Activated naive CD4-positive, alpha-beta T cell treated with anti-CD3 and anti-CD28 coated beads, Interleukin-2, amount 50 U/mL, for 72 hours (primary cell): ENCODE measurements at regions not wholly inside any gene's neighbourhood (a gene's known extent, or its start where the extent isn't known, plus 50 kb on each side); places are given as distances from the start of the nearest gene placed in this dataset.
"Not testable (repeated sequence)": the region's sequence is repeated elsewhere in the genome, so short reads cannot be mapped to it uniquely, and the experiment has no call there.

ENCODE experiments used
- ATAC-seq, 2 donors: fragments of 150-1000 bp; cut with Tn5 transposase; 2 replicates each; pipeline ENCODE4 v1.10.0; 2021; ENCODE audit warnings: mild to moderate bottlenecking in 2 of 2, moderate library complexity in 2 of 2
- DNase-seq, 2 donors: peaks; one replicate each; pipeline ENCODE4 v3.0.0; 2021 to 2022; ENCODE audit warnings: low spot score in 2 of 2
- H3K27ac Mint-ChIP-seq, 2 donors: one replicate each; pipeline ENCODE4 v1.8.0; 2022; ENCODE audit warnings: mild to moderate bottlenecking in 2 of 2, mixed read lengths in 2 of 2
- H3K36me3 Mint-ChIP-seq, 2 donors: one replicate each; pipeline ENCODE4 v1.8.0; 2022; ENCODE audit warnings: mixed read lengths in 2 of 2
- H3K9me3 Mint-ChIP-seq, 2 donors: one replicate each; pipeline ENCODE4 v1.8.0; 2022; ENCODE audit warnings: mixed read lengths in 2 of 2

DNA sequence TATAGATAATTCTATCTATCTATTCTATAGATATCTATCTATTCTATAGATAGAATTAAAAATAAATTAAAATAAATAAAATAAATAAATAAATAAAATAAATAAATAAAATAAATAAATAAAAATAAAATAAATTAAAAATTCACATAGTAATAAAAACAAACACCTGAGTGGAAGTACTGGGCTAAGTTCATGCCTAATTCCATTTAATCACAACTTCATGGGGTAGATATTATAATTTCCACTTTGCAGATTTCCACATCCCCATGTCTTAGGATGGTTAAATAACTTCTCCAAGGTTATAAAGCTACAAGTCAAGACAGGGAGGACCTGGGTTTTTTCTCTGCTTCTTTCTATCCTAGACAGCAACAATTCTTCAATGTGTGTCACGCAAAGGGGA is 261.4 kb upstream of the MEX3C start:
- Mint-ChIP-seq H3K36me3 (no peaks in the 10 kb centered on the region), H3K9me3 (no peaks in the 10 kb centered on the region), H3K27ac (no peak overlapping the region)
- no peak for DNase-seq
- ATAC-seq = no peak

DNA sequence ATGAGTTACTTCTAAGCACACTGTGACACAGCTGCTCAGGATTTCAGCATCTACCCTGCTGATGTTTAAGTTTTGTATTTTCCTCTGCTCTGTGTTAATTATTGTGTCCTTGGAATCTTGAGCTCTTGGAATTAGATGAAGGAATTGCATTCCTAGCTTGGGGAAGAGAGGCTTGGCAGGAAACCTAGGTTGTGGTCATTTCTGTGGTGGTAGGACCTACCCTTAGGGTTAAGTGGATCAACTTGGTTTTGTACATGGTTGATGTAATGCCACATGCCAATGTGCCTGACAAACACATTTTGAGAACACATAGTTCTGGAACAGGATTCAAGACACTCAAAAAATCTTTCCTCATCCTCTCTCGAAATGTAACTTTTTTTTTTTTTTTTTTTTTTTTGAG is 264.5 kb upstream of the MEX3C start:
- Mint-ChIP-seq H3K9me3 (no peaks in the 10 kb centered on the region), H3K27ac (no peak overlapping the region), H3K36me3 (no peaks in the 10 kb centered on the region)
- ATAC-seq (no peak), DNase-seq (no peak)

DNA sequence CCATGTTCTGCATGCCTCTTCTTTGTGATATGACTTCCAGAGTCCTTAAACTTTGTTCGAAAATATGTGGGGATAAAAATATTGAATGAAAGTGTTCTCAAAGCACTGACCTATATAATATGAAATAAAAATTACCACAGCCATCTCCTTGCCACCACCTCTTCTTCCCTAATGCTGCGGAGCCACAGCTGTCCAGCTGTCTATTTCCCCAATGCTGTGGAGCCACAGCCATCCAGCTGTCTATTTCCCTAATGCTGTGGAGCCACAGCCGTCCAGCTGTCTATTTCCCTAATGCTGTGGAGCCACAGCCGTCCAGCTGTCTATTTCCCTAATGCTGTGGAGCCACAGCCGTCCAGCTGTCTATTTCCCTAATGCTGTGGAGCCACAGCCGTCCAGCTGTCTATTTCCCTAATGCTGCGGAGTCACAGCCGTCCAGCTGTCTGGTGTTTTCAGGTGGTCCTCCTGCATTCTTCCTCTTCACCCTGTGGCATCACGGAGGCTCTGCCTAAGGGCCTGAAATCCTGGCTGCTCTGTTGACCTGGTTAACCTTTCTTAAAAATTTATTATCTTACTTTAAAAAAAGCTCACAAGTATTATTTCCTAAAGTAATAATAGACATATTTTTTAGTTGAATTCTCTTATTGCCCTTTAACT is 266.1 kb upstream of the MEX3C start:
- ATAC-seq = no peak
- DNase-seq = no peak
- no peaks in the 10 kb centered on the region for H3K36me3 Mint-ChIP-seq
- H3K9me3 Mint-ChIP-seq = no peaks in the 10 kb centered on the region
- H3K27ac Mint-ChIP-seq = no peak overlapping the region

DNA sequence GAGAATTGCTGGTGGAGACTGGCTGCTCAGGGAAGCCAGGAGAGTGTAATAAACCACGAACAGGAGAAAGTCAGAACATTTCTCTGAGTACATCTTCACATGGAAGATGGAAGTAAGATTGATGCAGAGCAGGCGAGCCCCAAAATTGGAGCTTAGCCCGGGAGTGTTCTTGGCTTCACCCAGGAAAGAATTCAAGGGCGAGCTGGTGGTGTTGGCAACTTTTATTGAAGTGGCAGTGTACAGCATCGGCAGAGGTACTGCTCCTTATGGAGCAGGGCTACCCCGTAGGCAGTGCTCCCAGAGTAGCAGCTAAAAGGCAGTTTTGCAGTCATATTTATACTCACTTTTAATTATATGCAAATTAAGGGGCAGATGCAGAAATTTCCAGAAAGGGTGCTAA is 281.4 kb upstream of the MEX3C start:
- no peak overlapping the region for H3K27ac Mint-ChIP-seq
- no peak for ATAC-seq
- H3K36me3 Mint-ChIP-seq = no peaks in the 10 kb centered on the region
- no peak for DNase-seq
- no peaks in the 10 kb centered on the region for H3K9me3 Mint-ChIP-seq

DNA sequence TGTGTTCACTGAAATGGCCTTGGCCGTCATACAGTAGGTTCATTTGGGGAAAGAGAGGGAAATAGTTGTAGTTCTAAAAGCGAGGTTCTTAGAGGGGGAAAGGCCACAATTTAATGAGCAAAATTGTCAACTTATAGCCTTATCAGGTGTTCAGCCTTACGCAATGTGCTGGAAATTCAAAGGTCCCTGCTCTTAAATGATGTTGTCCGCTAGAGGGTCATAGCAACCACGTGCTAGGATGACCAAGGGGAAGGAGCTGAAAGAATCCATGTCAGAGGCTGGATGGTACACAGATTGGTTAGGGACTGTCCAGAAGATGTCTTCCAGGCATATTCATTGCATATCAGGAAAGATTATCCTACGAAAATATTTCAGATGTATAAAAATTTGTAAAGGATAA is 282.3 kb upstream of the MEX3C start:
- ATAC-seq (no peak), DNase-seq (no peak)
- H3K36me3 Mint-ChIP-seq = no peaks in the 10 kb centered on the region
- no peak overlapping the region for H3K27ac Mint-ChIP-seq
- no peaks in the 10 kb centered on the region for H3K9me3 Mint-ChIP-seq

DNA sequence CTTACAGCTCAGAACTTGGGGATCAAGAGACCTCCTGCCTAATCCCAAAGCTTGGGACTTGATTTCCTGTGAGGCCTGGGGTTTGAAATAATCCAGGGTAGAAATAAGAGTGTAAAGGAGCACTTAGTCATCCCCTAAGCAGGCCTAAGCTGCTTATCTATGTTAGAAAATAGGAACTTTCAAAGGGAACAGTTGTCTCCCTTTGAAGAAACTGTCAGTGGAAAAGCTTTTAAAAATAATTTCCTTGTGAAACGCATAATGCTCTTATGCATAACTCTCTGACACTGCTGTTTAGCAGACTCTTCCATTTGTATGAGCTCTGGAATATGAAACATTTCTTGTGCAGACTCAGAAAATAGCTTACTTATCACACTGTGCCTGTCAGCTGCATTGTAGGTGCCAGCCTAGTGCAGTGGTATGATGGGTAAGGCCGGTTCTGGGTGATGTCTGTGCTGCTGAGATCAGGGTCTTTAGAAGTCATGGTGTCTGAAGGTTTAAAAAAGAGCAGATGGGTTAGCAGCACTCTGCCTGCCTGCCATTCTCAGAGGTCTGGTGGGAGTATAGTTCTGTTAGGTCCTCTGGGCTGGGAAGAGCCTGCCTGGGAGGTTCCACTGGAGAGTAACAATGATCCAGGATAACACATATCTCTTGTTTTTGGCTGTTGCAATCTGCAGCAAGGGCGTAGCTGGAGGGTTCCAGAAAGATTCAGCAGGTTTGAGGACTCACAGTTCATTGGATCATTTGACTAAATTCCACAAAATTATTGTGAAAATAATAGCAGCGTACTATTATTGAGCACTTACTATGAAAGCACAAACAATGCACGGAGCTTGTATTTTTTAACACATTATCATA is 283.2 kb upstream of the MEX3C start:
- DNase-seq = no peak
- no peak for ATAC-seq
- Mint-ChIP-seq H3K27ac (no peak overlapping the region), H3K9me3 (no peaks in the 10 kb centered on the region), H3K36me3 (no peaks in the 10 kb centered on the region)

DNA sequence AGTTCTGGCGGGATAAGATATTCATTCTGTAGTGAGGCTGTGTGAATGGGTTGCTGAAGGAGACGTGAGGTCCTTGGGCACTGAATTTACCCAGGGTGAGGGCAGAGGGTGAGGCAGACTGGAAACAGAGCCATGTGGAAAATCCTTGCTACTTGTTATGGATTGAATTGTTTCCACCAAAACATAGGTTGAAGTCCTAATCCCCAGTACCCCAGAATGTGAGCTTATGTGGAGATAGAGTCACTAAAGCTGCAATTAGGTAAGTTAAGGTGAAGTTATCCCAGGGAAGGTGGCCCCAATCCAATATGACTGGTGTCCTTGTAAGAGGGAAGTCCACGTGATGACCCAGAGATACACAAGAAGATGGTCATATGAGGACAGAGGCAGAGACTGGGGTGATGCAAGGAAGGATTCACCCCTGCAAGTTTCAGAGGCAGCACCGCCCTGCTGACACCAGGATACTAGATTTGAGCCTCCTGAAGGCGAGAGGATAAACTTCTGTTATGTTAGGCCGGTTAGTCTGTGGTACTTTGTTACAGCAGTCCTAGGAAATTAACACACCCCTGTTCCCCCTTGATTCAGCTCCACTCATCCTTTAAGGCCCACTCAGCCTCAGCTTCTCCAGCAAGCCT is 289.4 kb upstream of the MEX3C start:
- Mint-ChIP-seq H3K27ac (no peak overlapping the region), H3K9me3 (no peaks in the 10 kb centered on the region), H3K36me3 (no peaks in the 10 kb centered on the region)
- no peak for ATAC-seq
- DNase-seq = no peak

DNA sequence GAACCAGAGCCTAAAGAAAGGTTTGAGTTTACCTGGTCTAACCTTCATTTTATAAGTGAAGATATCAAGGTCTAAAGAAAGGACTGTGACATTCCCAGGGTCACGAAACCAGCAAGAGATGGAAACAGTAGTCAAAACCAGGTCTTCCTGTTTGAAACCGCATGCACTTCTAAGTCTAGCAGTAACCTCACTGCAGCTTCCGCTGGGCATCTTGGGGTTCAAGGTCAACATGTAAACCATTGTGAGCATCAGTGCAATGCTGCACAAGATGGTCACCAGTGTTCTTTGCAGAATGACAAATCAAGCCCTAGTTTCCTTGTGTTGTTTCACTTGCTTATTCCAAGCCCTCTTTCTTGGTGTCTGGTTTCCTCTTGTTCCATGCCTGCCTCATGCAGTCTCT is 292.9 kb upstream of the MEX3C start:
- DNase-seq (no peak), ATAC-seq (no peak)
- Mint-ChIP-seq H3K36me3 (no peaks in the 10 kb centered on the region), H3K27ac (no peak overlapping the region), H3K9me3 (no peaks in the 10 kb centered on the region)

DNA sequence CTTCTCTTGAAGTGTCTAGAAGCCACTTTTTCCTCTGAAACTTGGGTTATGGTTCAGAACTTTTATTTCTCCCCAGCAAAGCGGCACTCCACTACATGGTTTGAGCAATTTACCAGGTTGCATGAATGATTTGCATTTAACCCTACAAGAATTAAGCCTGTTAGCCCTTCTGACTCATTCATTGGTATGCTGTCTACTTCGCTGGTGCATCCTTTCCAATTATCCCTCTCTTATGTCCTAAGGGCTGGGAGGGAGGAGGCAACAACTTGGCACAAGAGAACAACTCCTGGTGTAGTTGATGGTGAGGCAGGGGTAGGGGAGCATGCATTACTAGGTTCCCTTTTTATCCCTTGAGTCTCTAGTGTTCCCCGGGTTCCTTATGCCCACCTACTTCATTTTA is 293.4 kb upstream of the MEX3C start:
- no peak for ATAC-seq
- H3K36me3 Mint-ChIP-seq = no peaks in the 10 kb centered on the region
- no peak for DNase-seq
- H3K27ac Mint-ChIP-seq = no peak overlapping the region
- no peaks in the 10 kb centered on the region for H3K9me3 Mint-ChIP-seq

DNA sequence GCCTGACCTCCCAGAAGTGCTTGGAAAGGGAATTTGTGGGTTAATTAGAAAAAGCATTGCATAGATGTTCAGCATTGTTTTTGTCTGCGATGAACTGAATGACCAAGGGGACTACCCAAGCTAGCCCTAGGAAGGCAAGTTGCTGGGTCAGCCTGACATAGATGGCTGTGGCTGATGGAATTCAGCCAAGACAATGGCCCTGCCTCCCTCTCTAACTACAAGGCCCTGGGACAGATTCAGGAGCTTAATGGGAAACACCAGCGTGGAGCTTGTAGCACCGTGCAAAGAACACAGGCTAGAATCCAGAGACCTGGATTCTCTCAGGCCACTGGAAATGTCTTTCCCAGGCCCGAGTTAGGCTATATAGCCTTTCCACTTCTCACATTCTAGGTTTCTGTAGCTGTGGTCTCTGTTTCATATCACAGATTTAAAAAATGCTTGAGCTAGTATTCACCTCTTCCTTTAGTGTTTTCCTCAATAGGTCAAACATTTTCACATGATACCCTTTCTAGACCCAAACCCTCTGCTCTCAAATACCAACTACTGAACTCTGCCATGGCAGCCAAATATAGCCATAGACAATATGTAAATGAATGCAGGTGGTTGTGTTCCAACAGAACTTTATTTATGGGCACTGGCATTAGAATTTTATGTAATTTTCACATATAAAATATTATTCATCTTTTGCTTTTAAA is 294.3 kb upstream of the MEX3C start:
- H3K36me3 Mint-ChIP-seq = no peaks in the 10 kb centered on the region
- ATAC-seq = no peak

DNA sequence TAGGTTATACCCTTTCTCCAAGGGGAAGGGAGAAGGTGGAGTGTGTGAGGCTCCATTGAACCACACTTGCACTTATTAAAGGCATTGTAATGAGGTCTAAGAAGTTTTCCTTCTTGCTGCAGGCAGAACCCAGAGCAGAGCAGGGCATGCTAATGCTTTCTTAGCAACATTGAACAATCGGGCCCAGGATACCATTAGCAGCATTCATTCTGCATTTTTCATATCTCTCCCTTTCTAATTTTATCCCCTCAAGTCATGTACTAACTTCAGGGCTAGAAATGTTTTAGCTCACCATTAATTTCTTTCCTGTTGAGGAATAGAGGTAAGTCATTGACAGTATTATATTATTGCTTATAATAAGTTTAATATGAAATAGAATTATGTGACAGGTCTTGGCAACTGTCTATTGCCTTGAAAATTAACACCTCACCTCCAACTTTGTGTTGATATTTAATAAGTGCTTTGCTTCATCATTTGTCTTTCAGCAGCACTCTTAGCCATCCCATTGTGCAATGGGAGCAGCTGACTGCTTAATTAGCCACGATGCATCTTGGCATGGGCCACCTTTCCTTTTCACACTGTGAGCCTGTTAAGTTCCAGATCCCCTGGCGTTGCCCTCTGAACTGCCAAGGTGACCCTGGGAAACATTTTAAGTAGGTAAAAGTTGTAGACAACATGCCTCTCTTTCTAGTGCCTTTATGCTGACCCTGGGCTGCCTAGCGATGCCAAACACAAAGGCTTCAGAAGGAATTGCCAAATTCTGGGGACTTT is 300.8 kb upstream of the MEX3C start:
- Mint-ChIP-seq H3K27ac (no peak overlapping the region), H3K9me3 (no peaks in the 10 kb centered on the region), H3K36me3 (no peaks in the 10 kb centered on the region)
- ATAC-seq (no peak), DNase-seq (no peak)

More for the DNA sequence above, 294.3 kb upstream of the MEX3C start:
- no peaks in the 10 kb centered on the region for H3K9me3 Mint-ChIP-seq
- no peak overlapping the region for H3K27ac Mint-ChIP-seq
- DNase-seq = no peak

DNA sequence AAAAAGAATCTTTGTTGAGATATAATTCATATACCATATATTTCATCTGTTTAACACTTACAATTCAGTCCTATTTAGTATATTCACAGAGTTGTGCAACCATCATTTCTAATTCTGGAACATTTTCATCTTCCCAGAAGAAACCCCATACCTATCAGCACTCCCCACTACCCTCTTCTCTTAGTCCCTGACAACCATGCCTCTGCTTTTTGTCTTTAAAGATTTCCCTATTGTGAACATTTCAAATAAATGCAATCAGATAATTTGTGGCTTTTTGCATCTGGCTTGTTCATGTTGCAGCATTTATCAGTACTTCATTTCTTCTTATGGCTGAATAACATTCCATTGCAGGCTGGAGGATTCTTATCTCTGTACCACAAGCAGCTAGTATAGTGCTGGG is 305.9 kb upstream of the MEX3C start:
- DNase-seq = no peak
- peaks cover 0 to 6% of the 10 kb centered on the region in 2 donors for H3K36me3 Mint-ChIP-seq
- no peak for ATAC-seq
- no peaks in the 10 kb centered on the region for H3K9me3 Mint-ChIP-seq
- no peak overlapping the region for H3K27ac Mint-ChIP-seq

DNA sequence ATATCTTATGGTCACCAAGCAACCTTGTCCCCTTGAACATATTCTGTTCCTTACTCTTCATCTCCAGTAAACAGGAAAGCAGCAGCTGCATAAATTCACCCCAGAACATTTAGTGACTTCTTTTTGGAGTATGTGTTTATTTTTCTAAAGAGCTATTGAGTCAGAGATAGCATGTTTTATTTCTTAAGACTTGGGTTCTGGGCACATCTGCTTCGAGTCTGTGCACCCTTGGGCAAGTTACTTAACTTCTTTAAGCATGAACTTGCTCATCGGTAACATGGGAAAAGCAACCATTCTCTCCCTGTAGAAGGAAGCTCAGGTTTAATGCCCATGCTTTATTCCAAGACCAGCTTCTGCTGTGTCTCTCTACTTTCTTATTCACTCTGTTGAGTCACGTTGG is 309.3 kb upstream of the MEX3C start:
- Mint-ChIP-seq H3K27ac (no peak overlapping the region), H3K36me3 (peaks cover 0 to 6% of the 10 kb centered on the region in 2 donors), H3K9me3 (no peaks in the 10 kb centered on the region)
- DNase-seq = no peak
- ATAC-seq = no peak

DNA sequence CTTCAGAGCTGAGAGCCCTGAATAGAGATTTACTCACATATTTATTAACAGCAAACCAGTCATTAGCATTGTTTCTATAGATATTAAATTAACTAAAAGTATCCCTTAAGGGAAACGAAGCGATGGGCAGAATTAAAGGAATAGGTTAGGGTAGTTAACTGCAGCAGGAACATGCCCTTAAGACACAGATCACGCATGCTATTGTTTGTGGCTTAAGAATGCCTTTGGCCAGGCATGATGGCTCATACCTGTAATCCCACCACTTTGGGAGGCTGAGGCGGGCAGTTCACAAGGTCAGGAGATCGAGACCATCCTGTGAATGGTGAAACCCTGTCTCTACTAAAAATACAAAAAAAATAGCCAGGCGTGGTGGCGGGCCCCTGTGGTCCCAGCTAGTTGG is 310.9 kb upstream of the MEX3C start:
- not testable (repeated sequence) for H3K9me3 Mint-ChIP-seq, H3K36me3 Mint-ChIP-seq, H3K27ac Mint-ChIP-seq, ATAC-seq, DNase-seq

DNA sequence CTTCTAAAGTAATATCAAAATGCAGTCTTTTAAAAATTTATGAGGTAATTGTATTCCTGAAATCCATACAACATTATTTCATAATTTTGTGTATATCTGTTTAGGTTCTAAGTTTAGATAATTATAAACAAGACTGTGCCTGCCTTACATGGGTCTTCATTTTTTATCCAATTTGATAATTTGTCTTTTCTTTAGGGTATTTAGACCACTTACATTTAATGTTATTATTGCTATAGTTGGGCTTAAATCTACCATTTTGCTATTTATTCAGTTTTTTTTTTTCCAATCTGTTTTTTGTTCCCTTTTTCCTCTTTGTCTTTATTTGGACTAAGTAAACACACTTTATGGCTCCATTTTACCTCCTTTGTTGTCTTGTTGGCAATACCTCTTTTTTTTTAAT is 312.5 kb upstream of the MEX3C start:
- Mint-ChIP-seq H3K36me3 (peaks cover 0 to 6% of the 10 kb centered on the region in 2 donors), H3K27ac (no peak overlapping the region), H3K9me3 (no peaks in the 10 kb centered on the region)
- ATAC-seq (no peak), DNase-seq (no peak)

DNA sequence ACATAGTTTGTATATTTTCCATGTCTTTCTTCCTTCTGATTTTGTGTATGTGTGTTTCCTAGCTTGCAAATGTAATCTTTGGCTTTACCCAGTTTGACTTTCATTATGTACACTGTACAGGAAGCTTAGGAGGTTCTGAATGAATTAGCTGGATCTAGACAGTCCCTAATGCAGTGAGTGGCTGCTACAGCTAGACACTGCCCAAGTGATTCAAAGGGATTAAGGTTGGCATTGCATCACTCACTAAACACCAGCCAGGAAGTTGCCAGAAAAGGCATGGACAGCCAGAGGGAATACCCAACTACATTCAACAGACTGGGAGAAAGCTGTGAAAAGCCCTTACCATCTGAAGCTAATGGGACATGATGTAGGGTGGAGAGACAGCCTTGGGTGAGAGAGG is 316.0 kb upstream of the MEX3C start:
- Mint-ChIP-seq H3K27ac (no peak overlapping the region), H3K9me3 (no peaks in the 10 kb centered on the region), H3K36me3 (no peaks in the 10 kb centered on the region)
- no peak for DNase-seq
- ATAC-seq = no peak

DNA sequence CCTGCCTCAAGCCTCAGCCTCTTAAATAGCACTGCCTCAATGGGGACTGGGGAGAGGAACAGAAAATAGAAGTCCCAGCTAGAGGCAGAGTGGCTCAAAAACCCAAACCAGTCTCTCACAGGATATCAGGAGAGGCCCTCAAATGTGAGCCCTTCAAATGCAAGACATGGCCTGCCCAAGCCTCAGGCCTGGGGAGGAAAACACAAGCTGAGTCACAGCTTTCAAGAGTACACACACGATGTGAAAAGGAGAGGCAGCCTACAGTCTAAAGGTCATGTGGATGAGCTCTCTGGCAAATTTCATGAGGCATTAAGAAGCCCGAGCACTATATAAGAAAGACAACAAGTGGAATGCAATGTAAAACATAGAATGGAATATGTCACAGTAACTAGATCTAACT is 316.6 kb upstream of the MEX3C start:
- no peaks in the 10 kb centered on the region for H3K36me3 Mint-ChIP-seq
- no peak for ATAC-seq
- H3K9me3 Mint-ChIP-seq = no peaks in the 10 kb centered on the region
- DNase-seq = no peak
- H3K27ac Mint-ChIP-seq = no peak overlapping the region
